ENCODE measurements at regions not wholly inside any gene's neighbourhood (a gene's known extent, or its start where the extent isn't known, plus 50 kb on each side); places are given as distances from the start of the nearest gene placed in this dataset.

DNA sequence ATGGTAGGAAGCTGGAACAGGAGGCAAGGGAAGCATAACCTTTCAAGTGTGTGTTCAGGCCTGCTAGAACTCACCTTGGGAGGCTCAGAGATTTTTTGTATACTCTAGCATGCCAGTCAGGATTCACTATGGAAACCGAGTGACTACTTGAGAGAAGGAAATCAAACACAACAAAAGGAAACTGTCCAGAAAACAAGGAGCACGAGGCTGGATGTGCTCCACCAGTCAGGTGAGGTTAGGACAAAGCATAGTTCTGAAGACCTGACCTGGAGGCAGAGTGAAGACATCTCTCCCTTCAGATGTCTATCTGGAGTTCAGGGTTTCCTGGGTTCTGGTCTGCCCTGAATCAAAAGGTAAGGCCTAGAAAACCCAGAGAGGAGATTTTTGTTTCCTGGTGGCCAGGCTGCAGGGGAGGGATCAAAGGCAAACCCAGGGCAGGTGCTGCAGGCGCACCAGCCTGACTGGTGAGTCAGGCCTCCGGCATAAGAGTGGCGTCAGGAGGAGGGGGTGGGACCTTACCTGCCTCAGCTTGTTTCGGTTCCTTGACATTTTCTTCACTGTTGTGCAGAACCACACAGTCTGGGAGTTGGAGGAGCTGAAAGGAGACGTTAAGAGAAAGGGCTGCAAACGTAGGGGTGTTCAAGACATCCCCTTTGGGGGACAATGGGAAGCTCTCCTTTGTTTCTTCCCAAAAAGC, 52.2 kb upstream of the OSBPL11 start:
- H3K36me3 ChIP-seq (replicated peaks in 1 of 2; ENCODE audit: control insufficient read depth in 1 of 2, insufficient read depth in 2 of 2, low read length in 2 of 2): no peaks in the 10 kb centered on the region
- H3K9ac ChIP-seq (ENCODE audit: insufficient read depth, low read length, poor library complexity, severe bottlenecking): no peak overlapping the region
- no peaks in the 10 kb centered on the region for H3K27me3 ChIP-seq (ENCODE audit: control insufficient read depth in 2 of 2, insufficient read depth in 2 of 2, low read length in 2 of 2)
- TF ChIP-seq, protein P1, sequence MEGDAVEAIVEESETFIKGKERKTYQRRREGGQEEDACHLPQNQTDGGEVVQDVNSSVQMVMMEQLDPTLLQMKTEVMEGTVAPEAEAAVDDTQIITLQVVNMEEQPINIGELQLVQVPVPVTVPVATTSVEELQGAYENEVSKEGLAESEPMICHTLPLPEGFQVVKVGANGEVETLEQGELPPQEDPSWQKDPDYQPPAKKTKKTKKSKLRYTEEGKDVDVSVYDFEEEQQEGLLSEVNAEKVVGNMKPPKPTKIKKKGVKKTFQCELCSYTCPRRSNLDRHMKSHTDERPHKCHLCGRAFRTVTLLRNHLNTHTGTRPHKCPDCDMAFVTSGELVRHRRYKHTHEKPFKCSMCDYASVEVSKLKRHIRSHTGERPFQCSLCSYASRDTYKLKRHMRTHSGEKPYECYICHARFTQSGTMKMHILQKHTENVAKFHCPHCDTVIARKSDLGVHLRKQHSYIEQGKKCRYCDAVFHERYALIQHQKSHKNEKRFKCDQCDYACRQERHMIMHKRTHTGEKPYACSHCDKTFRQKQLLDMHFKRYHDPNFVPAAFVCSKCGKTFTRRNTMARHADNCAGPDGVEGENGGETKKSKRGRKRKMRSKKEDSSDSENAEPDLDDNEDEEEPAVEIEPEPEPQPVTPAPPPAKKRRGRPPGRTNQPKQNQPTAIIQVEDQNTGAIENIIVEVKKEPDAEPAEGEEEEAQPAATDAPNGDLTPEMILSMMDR (IDR thresholded peaks at IDR 0.05): no peak
- H4K20me1 ChIP-seq (ENCODE audit: insufficient read depth, low read length): no peaks in the 10 kb centered on the region
- H3K9me3 ChIP-seq (replicated peaks in 1 of 2; ENCODE audit: control insufficient read depth in 1 of 2, insufficient read depth in 1 of 2, low read length in 2 of 2): no peaks in the 10 kb centered on the region
- no peak overlapping the region for H2AFZ ChIP-seq (ENCODE audit: insufficient read depth, low read depth, low read length, poor library complexity, severe bottlenecking)
- no peak overlapping the region for H3K27ac ChIP-seq (ENCODE audit: low read depth in 1 of 2, low read length in 2 of 2)
- Mint-ChIP-seq H3K9me3 (no peaks in the 10 kb centered on the region), H3K4me3 (no peak overlapping the region), H3K27me3 (ENCODE audit: low read depth in 3 of 3) (peaks cover 0 to 1% (median 0%) of the 10 kb centered on the region in 3 donors), H3K36me3 (no peaks in the 10 kb centered on the region), H3K27ac (peak overlapping the region in 1 of 7 donors; percentile 0), H3K4me1 (peaks cover 11% of the 10 kb centered on the region)
- H3K4me2 ChIP-seq (replicated peaks; ENCODE audit: extremely low read depth, low read length, poor library complexity, severe bottlenecking): no peak overlapping the region
- whole genome bisulfite sequencing (ENCODE audit: insufficient coverage): 78% methylated on average over 5 of the region's 8 CpGs
- H3K4me3 ChIP-seq (replicated peaks in 1 of 3; ENCODE audit: low read depth in 2 of 3, low read length in 3 of 3): no peak overlapping the region
- intact Hi-C loops (cut with micrococcal nuclease): no loop called here
- H3K4me1 ChIP-seq (ENCODE audit: control insufficient read depth in 1 of 2, insufficient read depth in 2 of 2, low read length in 2 of 2): peaks cover 9 to 10% of the 10 kb centered on the region in 2 donors
- H3K79me2 ChIP-seq (ENCODE audit: insufficient read depth, low read length): no peaks in the 10 kb centered on the region
- no peak for DNase-seq

DNA sequence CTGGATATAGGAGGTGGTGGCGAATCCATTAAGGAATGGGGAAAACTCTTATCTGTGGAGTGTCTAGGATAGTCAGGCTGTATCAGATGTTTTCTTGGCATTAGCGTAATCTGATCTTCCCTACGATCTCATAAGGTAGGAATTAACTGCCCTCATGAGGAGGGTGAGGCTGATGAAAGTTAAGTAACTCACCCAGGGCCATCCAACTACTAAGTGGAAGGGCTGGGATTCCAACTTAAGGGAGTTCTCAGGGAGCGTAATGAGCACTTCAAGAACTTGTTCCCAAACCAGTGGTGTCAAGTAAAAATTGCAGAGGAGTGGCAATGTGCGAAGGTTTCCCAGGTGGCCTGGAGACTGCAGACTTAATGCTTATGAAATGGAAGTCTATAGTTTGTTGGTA, 55.9 kb upstream of the OSBPL11 start:
- H3K9me3 ChIP-seq (replicated peaks in 1 of 2; ENCODE audit: control insufficient read depth in 1 of 2, insufficient read depth in 1 of 2, low read length in 2 of 2): no peaks in the 10 kb centered on the region
- Mint-ChIP-seq H3K9me3 (no peaks in the 10 kb centered on the region), H3K27ac (no peak overlapping the region), H3K4me1 (peaks cover 2% of the 10 kb centered on the region), H3K36me3 (no peaks in the 10 kb centered on the region), H3K27me3 (ENCODE audit: low read depth in 3 of 3) (peaks cover 0 to 2% (median 1%) of the 10 kb centered on the region in 3 donors), H3K4me3 (no peak overlapping the region)
- H3K27ac ChIP-seq (ENCODE audit: low read depth in 1 of 2, low read length in 2 of 2): no peak overlapping the region
- no peaks in the 10 kb centered on the region for H3K36me3 ChIP-seq (replicated peaks in 1 of 2; ENCODE audit: control insufficient read depth in 1 of 2, insufficient read depth in 2 of 2, low read length in 2 of 2)
- no peak for DNase-seq
- no peak overlapping the region for H3K9ac ChIP-seq (ENCODE audit: insufficient read depth, low read length, poor library complexity, severe bottlenecking)
- no peaks in the 10 kb centered on the region for H3K27me3 ChIP-seq (ENCODE audit: control insufficient read depth in 2 of 2, insufficient read depth in 2 of 2, low read length in 2 of 2)
- 100% methylated on average over 3 of the region's 5 CpGs for WGBS (ENCODE audit: insufficient coverage)
- no peak overlapping the region for H3K4me2 ChIP-seq (replicated peaks; ENCODE audit: extremely low read depth, low read length, poor library complexity, severe bottlenecking)
- TF ChIP-seq, protein P1 (IDR thresholded peaks at IDR 0.05): no peak
- H4K20me1 ChIP-seq (ENCODE audit: insufficient read depth, low read length): no peaks in the 10 kb centered on the region
- no peaks in the 10 kb centered on the region for H3K79me2 ChIP-seq (ENCODE audit: insufficient read depth, low read length)
- H3K4me1 ChIP-seq (ENCODE audit: control insufficient read depth in 1 of 2, insufficient read depth in 2 of 2, low read length in 2 of 2): no peaks in the 10 kb centered on the region
- intact Hi-C loops (cut with micrococcal nuclease): no loop called here
- H2AFZ ChIP-seq (ENCODE audit: insufficient read depth, low read depth, low read length, poor library complexity, severe bottlenecking): no peak overlapping the region
- no peak overlapping the region for H3K4me3 ChIP-seq (replicated peaks in 1 of 3; ENCODE audit: low read depth in 2 of 3, low read length in 3 of 3)
